Calu3 (cell line): ENCODE measurements at regions not wholly inside any gene's neighbourhood (a gene's known extent, or its start where the extent isn't known, plus 50 kb on each side); places are given as distances from the start of the nearest gene placed in this dataset.

ENCODE experiments used
- BruUV-seq: library from RNA; stranded (reverse); fragments of 400-500 nt; replicated peaks from 2 replicates; lab custom pipeline; 2021; lab: Mats Ljungman, UMichigan
- CTCF ChIA-PET: fragments of 300-600 bp; sonication (Branson Sonifier 250); formaldehyde crosslinking; loops from one replicate; lab custom pipeline; 2022; ENCODE audit warnings: antibody characterized with exemption; lab: Charles Lee
- DNase-seq: peaks from one replicate; pipeline ENCODE4 v3.0.0; 2022
- H3K27ac Mint-ChIP-seq: one replicate; pipeline ENCODE4 v1.8.0; 2022; ENCODE audit warnings: mixed read lengths; ENCODE audit not compliant: unreplicated experiment
- H3K27me3 Mint-ChIP-seq: one replicate; pipeline ENCODE4 v1.8.0; 2022; ENCODE audit warnings: mixed read lengths; ENCODE audit not compliant: unreplicated experiment
- H3K36me3 Mint-ChIP-seq: one replicate; pipeline ENCODE4 v1.8.0; 2022; ENCODE audit warnings: mild to moderate bottlenecking, moderate library complexity, mixed read lengths; ENCODE audit not compliant: insufficient read depth, unreplicated experiment
- H3K4me1 Mint-ChIP-seq: one replicate; pipeline ENCODE4 v1.8.0; 2022; ENCODE audit warnings: mild to moderate bottlenecking, low read depth, mixed read lengths; ENCODE audit not compliant: unreplicated experiment
- H3K4me3 Mint-ChIP-seq: one replicate; pipeline ENCODE4 v1.8.0; 2022; ENCODE audit warnings: mild to moderate bottlenecking, low read depth, moderate library complexity, mixed read lengths; ENCODE audit not compliant: unreplicated experiment
- H3K9me3 Mint-ChIP-seq: one replicate; pipeline ENCODE4 v1.8.0; 2022; ENCODE audit warnings: low read depth, mixed read lengths; ENCODE audit not compliant: unreplicated experiment
- CTCF ChIP-seq: fragments of 200-600 bp; IDR thresholded peaks from one replicate; pipeline ENCODE4 v1.8.0; 2022; ENCODE audit warnings: antibody characterized with exemption; ENCODE audit not compliant: unreplicated experiment
- intact Hi-C: fragments of 100-400 bp; cut with micrococcal nuclease; formaldehyde crosslinking; loops from one replicate; pipeline ENCODE4 v1.10.0; 2022; ENCODE audit not compliant: unreplicated experiment

GRCh38 chr6:131519670-131520436 lies 53.2 kb upstream of the ARG1 start:
- CTCF ChIA-PET = interaction anchor here (0.7 to 1.3 kb wide), 11 partner anchors 14 to 634 kb away, joined by 3 to 15 read pairs (median 3); no protein-coding TSS in a partner anchor
- BruUV-seq = no TSS peak
- Mint-ChIP-seq H3K4me3 (no peak overlapping the region), H3K36me3 (no peaks in the 10 kb centered on the region), H3K27me3 (no peaks in the 10 kb centered on the region), H3K27ac (no peak overlapping the region), H3K9me3 (peaks cover 2% of the 10 kb centered on the region), H3K4me1 (no peaks in the 10 kb centered on the region)
- intact Hi-C loops = no loop called here
- DNase-seq = peak; percentile 59
- TF ChIP-seq CTCF = peak; percentile 69
